ENCODE measurements at regions not wholly inside any gene's neighbourhood (a gene's known extent, or its start where the extent isn't known, plus 50 kb on each side); places are given as distances from the start of the nearest gene placed in this dataset.
"Not testable (repeated sequence)": the region's sequence is repeated elsewhere in the genome, so short reads cannot be mapped to it uniquely, and the experiment has no call there.

- no peak for DNase-seq
- in situ Hi-C loops (cut with HindIII; ENCODE audit: low pct_ligation_motif_present, low pct_unique_long_range_greater_than_20kb, low sequenced_read_pairs) = no loop called here
These were observed 497.7 kb downstream of the KIF20B start for GRCh38 chr10:90199093-90199492.

GRCh38 chr10:90199513-90199912 lies 498.1 kb downstream of the KIF20B start:
- no peak for DNase-seq
- in situ Hi-C loops (cut with HindIII; ENCODE audit: low pct_ligation_motif_present, low pct_unique_long_range_greater_than_20kb, low sequenced_read_pairs) = no loop called here

- no peak for DNase-seq
- in situ Hi-C loops (cut with HindIII; ENCODE audit: low pct_ligation_motif_present, low pct_unique_long_range_greater_than_20kb, low sequenced_read_pairs) = no loop called here
These were observed 503.0 kb downstream of the KIF20B start for GRCh38 chr10:90204131-90204955.

GRCh38 chr10:90204956-90205314 lies 503.5 kb downstream of the KIF20B start:
- in situ Hi-C loops (cut with HindIII; ENCODE audit: low pct_ligation_motif_present, low pct_unique_long_range_greater_than_20kb, low sequenced_read_pairs) = no loop called here
- DNase-seq = no peak

- in situ Hi-C loops (cut with HindIII; ENCODE audit: low pct_ligation_motif_present, low pct_unique_long_range_greater_than_20kb, low sequenced_read_pairs) = no loop called here
- DNase-seq = no peak
These were observed 503.9 kb downstream of the KIF20B start for GRCh38 chr10:90205340-90205739.

GRCh38 chr10:90213346-90213745 lies 512.0 kb downstream of the KIF20B start:
- in situ Hi-C loops (cut with HindIII; ENCODE audit: low pct_ligation_motif_present, low pct_unique_long_range_greater_than_20kb, low sequenced_read_pairs) = no loop called here
- no peak for DNase-seq

- DNase-seq = no peak
- in situ Hi-C loops (cut with HindIII; ENCODE audit: low pct_ligation_motif_present, low pct_unique_long_range_greater_than_20kb, low sequenced_read_pairs) = no loop called here
These were observed 517.5 kb downstream of the KIF20B start for GRCh38 chr10:90218846-90219245.

GRCh38 chr10:90222372-90222771 lies 521.0 kb downstream of the KIF20B start:
- in situ Hi-C loops (cut with HindIII; ENCODE audit: low pct_ligation_motif_present, low pct_unique_long_range_greater_than_20kb, low sequenced_read_pairs) = no loop called here
- peak; percentile 8 for DNase-seq

- in situ Hi-C loops (cut with HindIII; ENCODE audit: low pct_ligation_motif_present, low pct_unique_long_range_greater_than_20kb, low sequenced_read_pairs) = no loop called here
- DNase-seq = no peak
These were observed 521.5 kb downstream of the KIF20B start for GRCh38 chr10:90222939-90223338.

- in situ Hi-C loops (cut with HindIII; ENCODE audit: low pct_ligation_motif_present, low pct_unique_long_range_greater_than_20kb, low sequenced_read_pairs) = no loop called here
- DNase-seq = no peak
These were observed 523.6 kb downstream of the KIF20B start for GRCh38 chr10:90224791-90225566.

- no peak for DNase-seq
These were observed 525.1 kb downstream of the KIF20B start for GRCh38 chr10:90226517-90226916.

GRCh38 chr10:90227217-90227656 lies 525.8 kb downstream of the KIF20B start:
- DNase-seq = no peak
- in situ Hi-C loops (cut with HindIII; ENCODE audit: low pct_ligation_motif_present, low pct_unique_long_range_greater_than_20kb, low sequenced_read_pairs) = no loop called here

More at GRCh38 chr10:90226517-90226916, 525.1 kb downstream of the KIF20B start:
- in situ Hi-C loops (cut with HindIII; ENCODE audit: low pct_ligation_motif_present, low pct_unique_long_range_greater_than_20kb, low sequenced_read_pairs) = no loop called here

GRCh38 chr10:90227786-90228185 lies 526.4 kb downstream of the KIF20B start:
- in situ Hi-C loops (cut with HindIII; ENCODE audit: low pct_ligation_motif_present, low pct_unique_long_range_greater_than_20kb, low sequenced_read_pairs) = no loop called here
- no peak for DNase-seq

- in situ Hi-C loops (cut with HindIII; ENCODE audit: low pct_ligation_motif_present, low pct_unique_long_range_greater_than_20kb, low sequenced_read_pairs) = no loop called here
- no peak for DNase-seq
These were observed 528.1 kb downstream of the KIF20B start for GRCh38 chr10:90229486-90229885.

- in situ Hi-C loops (cut with HindIII; ENCODE audit: low pct_ligation_motif_present, low pct_unique_long_range_greater_than_20kb, low sequenced_read_pairs); DNase-seq: not testable (repeated sequence)
These were observed 532.4 kb downstream of the KIF20B start for GRCh38 chr10:90233805-90234204.

- DNase-seq = no peak
- in situ Hi-C loops (cut with HindIII; ENCODE audit: low pct_ligation_motif_present, low pct_unique_long_range_greater_than_20kb, low sequenced_read_pairs) = no loop called here
These were observed 544.2 kb downstream of the KIF20B start for GRCh38 chr10:90245623-90246022.

GRCh38 chr10:90250784-90251183 lies 549.4 kb downstream of the KIF20B start:
- DNase-seq; in situ Hi-C loops (cut with HindIII; ENCODE audit: low pct_ligation_motif_present, low pct_unique_long_range_greater_than_20kb, low sequenced_read_pairs): not testable (repeated sequence)

- DNase-seq = no peak
- in situ Hi-C loops (cut with HindIII; ENCODE audit: low pct_ligation_motif_present, low pct_unique_long_range_greater_than_20kb, low sequenced_read_pairs) = no loop called here
These were observed 568.3 kb downstream of the KIF20B start for GRCh38 chr10:90269699-90270098.

- no peak for DNase-seq
- in situ Hi-C loops (cut with HindIII; ENCODE audit: low pct_ligation_motif_present, low pct_unique_long_range_greater_than_20kb, low sequenced_read_pairs) = no loop called here
These were observed 573.5 kb downstream of the KIF20B start for GRCh38 chr10:90274721-90275468.
